ENCODE measurements at regions not wholly inside any gene's neighbourhood (a gene's known extent, or its start where the extent isn't known, plus 50 kb on each side); places are given as distances from the start of the nearest gene placed in this dataset.

GRCh38 chr20:52342913-52343312 lies 151.3 kb upstream of the ZFP64 start:
- BruUV-seq (replicated peaks): no TSS peak

GRCh38 chr20:52340036-52340634 lies 148.6 kb upstream of the ZFP64 start:
- Histone ChIP-seq H3K9me2 (ENCODE audit: insufficient read depth) (no peaks in the 10 kb centered on the region), H3K4me2 (ENCODE audit: low read length) (no peak overlapping the region), H2AFZ (ENCODE audit: low read depth, low read length, poor library complexity, severe bottlenecking) (no peak overlapping the region), H3K4me1 (ENCODE audit: control insufficient read depth in 1 of 2, insufficient read depth in 2 of 2, low read length in 2 of 2) (no peaks in the 10 kb centered on the region), H4K20me1 (ENCODE audit: insufficient read depth) (no peaks in the 10 kb centered on the region), H3K4me3 (replicated peaks in 1 of 2; ENCODE audit: low read depth in 1 of 2, low read length in 2 of 2) (no peak overlapping the region), H3K27me3 (ENCODE audit: insufficient read depth, low read length) (no peaks in the 10 kb centered on the region), H3K27ac (ENCODE audit: low read depth, low read length) (no peak overlapping the region), H3K36me3 (ENCODE audit: control insufficient read depth in 1 of 2, insufficient read depth in 2 of 2, low read length in 2 of 2) (no peaks in the 10 kb centered on the region), H3K79me2 (ENCODE audit: insufficient read depth, low read length) (no peaks in the 10 kb centered on the region), H3K9ac (ENCODE audit: low read length) (no peak overlapping the region), H3K9me3 (ENCODE audit: control insufficient read depth in 1 of 2, insufficient read depth in 1 of 2, low read depth in 1 of 2, low read length in 2 of 2) (no peaks in the 10 kb centered on the region)
- peak; percentile 60 for ATAC-seq
- ChIA-PET RAD21 (ENCODE audit: low non-redundant PET in 1 of 2, low total read pairs in 2 of 2, uncharacterized antibody in 2 of 2, unreplicated experiment in 2 of 2) (no interaction called here), POLR2A (no interaction called here), CTCF (no interaction called here)
- DNase-seq (ENCODE audit: low read depth, low spot score): no peak
- no TSS peak for BruUV-seq (replicated peaks)
- no peak for TF ChIP-seq RAD21 (IDR thresholded peaks at IDR 0.05; ENCODE audit: low read depth)
- TF ChIP-seq MAX (IDR thresholded peaks at IDR 0.05): no peak
- peak; percentile 82 for TF ChIP-seq YY1 (IDR thresholded peaks at IDR 0.05; ENCODE audit: extremely low read depth, insufficient replicate concordance, low read depth, low read length)
- intact Hi-C loops (cut with micrococcal nuclease): no loop called here

More at GRCh38 chr20:52342913-52343312, 151.3 kb upstream of the ZFP64 start:
- POLR2A ChIA-PET: no interaction called here
- H3K36me3 ChIP-seq (ENCODE audit: control insufficient read depth in 1 of 2, insufficient read depth in 2 of 2, low read length in 2 of 2): no peaks in the 10 kb centered on the region
- CTCF ChIA-PET: interaction anchor here (1.1 kb wide), 1 partner anchor 31 kb away, joined by 3 read pairs; no protein-coding TSS in a partner anchor
- H3K4me3 ChIP-seq (replicated peaks in 1 of 2; ENCODE audit: low read depth in 1 of 2, low read length in 2 of 2): no peak overlapping the region
- H2AFZ ChIP-seq (ENCODE audit: low read depth, low read length, poor library complexity, severe bottlenecking): no peak overlapping the region
- 0 out of 2 replicates have a peak, but pooled peaks have one; percentile 4 for TF ChIP-seq RAD21 (IDR thresholded peaks at IDR 0.05; ENCODE audit: low read depth)
- TF ChIP-seq EZH2phosphoT487 (IDR thresholded peaks at IDR 0.05; ENCODE audit: borderline replicate concordance): no peak
- H3K4me2 ChIP-seq (ENCODE audit: low read length): no peak overlapping the region
- DNase-seq (ENCODE audit: low read depth, low spot score) (no peak), ATAC-seq (no peak)
- no peaks in the 10 kb centered on the region for H3K9me3 ChIP-seq (ENCODE audit: control insufficient read depth in 1 of 2, insufficient read depth in 1 of 2, low read depth in 1 of 2, low read length in 2 of 2)
- H3K79me2 ChIP-seq (ENCODE audit: insufficient read depth, low read length): no peaks in the 10 kb centered on the region
- no peaks in the 10 kb centered on the region for H3K9me2 ChIP-seq (ENCODE audit: insufficient read depth)
- intact Hi-C loops (cut with micrococcal nuclease): no loop called here
- no peak overlapping the region for H3K27ac ChIP-seq (ENCODE audit: low read depth, low read length)
- H4K20me1 ChIP-seq (ENCODE audit: insufficient read depth): no peaks in the 10 kb centered on the region
- no peak overlapping the region for H3K9ac ChIP-seq (ENCODE audit: low read length)
- no peaks in the 10 kb centered on the region for H3K4me1 ChIP-seq (ENCODE audit: control insufficient read depth in 1 of 2, insufficient read depth in 2 of 2, low read length in 2 of 2)
- no peaks in the 10 kb centered on the region for H3K27me3 ChIP-seq (ENCODE audit: insufficient read depth, low read length)
- RAD21 ChIA-PET (ENCODE audit: low non-redundant PET in 1 of 2, low total read pairs in 2 of 2, uncharacterized antibody in 2 of 2, unreplicated experiment in 2 of 2): no interaction called here

Measured in HCT116 (cell line).